Thyroid gland (tissue), 4 donors: ENCODE measurements at regions not wholly inside any gene's neighbourhood (a gene's known extent, or its start where the extent isn't known, plus 50 kb on each side); places are given as distances from the start of the nearest gene placed in this dataset.

Source experiments
- DNase-seq, 2 donors: peaks; one replicate each; pipeline ENCODE4 v3.0.0-alpha.2; 2019
- H3K27ac ChIP-seq, 3 donors: fragments of 200-600 bp; sonication (generic); 1 replicate in 2 of 3; 2 replicates in 1 of 3; pipeline ENCODE4 v1.5.1; 2016 to 2019; ENCODE audit warnings: mild to moderate bottlenecking in 1 of 3, moderate library complexity in 1 of 3
- H3K27me3 ChIP-seq: fragments of 200-600 bp; sonication (generic); one replicate; pipeline ENCODE4 v1.5.1; 2019
- H3K36me3 ChIP-seq, 2 donors: fragments of 200-600 bp; sonication (generic); one replicate each; pipeline ENCODE4 v1.5.1; 2016 to 2019
- H3K4me1 ChIP-seq, 2 donors: fragments of 200-600 bp; sonication (generic); one replicate each; pipeline ENCODE4 v1.5.1; 2017 to 2019
- H3K4me3 ChIP-seq, 3 donors: fragments of 200-600 bp; sonication (generic); replicated peaks in 1 of 3; 1 replicate in 2 of 3; 2 replicates in 1 of 3; pipeline ENCODE4 v1.5.1; 2016; ENCODE audit warnings: mild to moderate bottlenecking in 1 of 3
- H3K9me3 ChIP-seq: fragments of 200-600 bp; sonication (generic); one replicate; pipeline ENCODE4 v1.5.1; 2017
- CTCF ChIP-seq, 6 experiments: fragments of 200-600 bp in 3 of 6; fragments of 450-650 bp in 3 of 6; sonication (generic) in 3 of 6; IDR thresholded peaks; one replicate each; pipeline ENCODE4 v1.5.1; 2016 to 2019; ENCODE audit warnings: antibody characterized with exemption in 6 of 6, mild to moderate bottlenecking in 2 of 6, inconsistent platforms in 1 of 6, moderate library complexity in 1 of 6
- POLR2A ChIP-seq, 2 donors: fragments of 450-650 bp; IDR thresholded peaks; one replicate each; pipeline ENCODE4 v1.6.1; 2017; ENCODE audit warnings: antibody characterized with exemption in 2 of 2, mild to moderate bottlenecking in 2 of 2, moderate library complexity in 1 of 2
- WGBS, 2 donors: methylation state at CpG; one replicate each; pipeline ENCODE4 v1.1.5; 2017; 5-methylcytosine and 5-hydroxymethylcytosine counted together
- intact Hi-C: fragments of 100-400 bp; cut with DNase I; formaldehyde crosslinking; loops from one replicate; pipeline ENCODE4 v1.15.1; 2023

- no peaks in the 10 kb centered on the region for H3K27me3 ChIP-seq
- intact Hi-C loops = no loop called here
- H3K4me3 ChIP-seq = no peak overlapping the region
- TF ChIP-seq POLR2A (IDR thresholded peaks at IDR 0.05) (no peak), CTCF (IDR thresholded peaks at IDR 0.05) (no peak)
- no peaks in the 10 kb centered on the region for H3K9me3 ChIP-seq
- H3K4me1 ChIP-seq = peaks cover 0 to 12% of the 10 kb centered on the region in 2 donors
- no peak overlapping the region for H3K27ac ChIP-seq
- H3K36me3 ChIP-seq = no peaks in the 10 kb centered on the region
- DNase-seq = no peak
These were observed 164.2 kb downstream of the DLEU7 start for GRCh38 chr13:50679321-50679720.

- no peak overlapping the region for H3K27ac ChIP-seq
These were observed 161.5 kb downstream of the DLEU7 start for GRCh38 chr13:50682002-50682401.

GRCh38 chr13:50682966-50683365, 160.5 kb downstream of the DLEU7 start:
- Histone ChIP-seq H3K36me3 (no peaks in the 10 kb centered on the region), H3K4me3 (no peak overlapping the region), H3K4me1 (peaks cover 4 to 15% of the 10 kb centered on the region in 2 donors), H3K27me3 (no peaks in the 10 kb centered on the region), H3K27ac (no peak overlapping the region), H3K9me3 (no peaks in the 10 kb centered on the region)
- no peak for TF ChIP-seq POLR2A (IDR thresholded peaks at IDR 0.05)
- TF ChIP-seq CTCF (IDR thresholded peaks at IDR 0.05) = no peak
- intact Hi-C loops = no loop called here
- 73 to 75% methylated on average over 2 of the region's 2 CpGs for WGBS, 2 donors
- DNase-seq = no peak

More at GRCh38 chr13:50682002-50682401, 161.5 kb downstream of the DLEU7 start:
- H3K27me3 ChIP-seq = no peaks in the 10 kb centered on the region
- peaks cover 4 to 17% of the 10 kb centered on the region in 2 donors for H3K4me1 ChIP-seq
- TF ChIP-seq POLR2A (IDR thresholded peaks at IDR 0.05) (no peak), CTCF (IDR thresholded peaks at IDR 0.05) (no peak)
- intact Hi-C loops = no loop called here
- H3K4me3 ChIP-seq = no peak overlapping the region
- DNase-seq = no peak
- H3K9me3 ChIP-seq = no peaks in the 10 kb centered on the region
- no peaks in the 10 kb centered on the region for H3K36me3 ChIP-seq

- Histone ChIP-seq H3K4me1 (peaks cover 4 to 15% of the 10 kb centered on the region in 2 donors), H3K27ac (no peak overlapping the region), H3K27me3 (no peaks in the 10 kb centered on the region), H3K36me3 (no peaks in the 10 kb centered on the region), H3K4me3 (no peak overlapping the region), H3K9me3 (no peaks in the 10 kb centered on the region)
- WGBS, 2 donors = 78 to 82% methylated on average over 3 of the region's 3 CpGs
- TF ChIP-seq CTCF (IDR thresholded peaks at IDR 0.05) (no peak), POLR2A (IDR thresholded peaks at IDR 0.05) (no peak)
- DNase-seq = no peak
- intact Hi-C loops = no loop called here
These were observed 159.1 kb downstream of the DLEU7 start for GRCh38 chr13:50684366-50684765.

GRCh38 chr13:50685491-50685890, 158.0 kb downstream of the DLEU7 start:
- intact Hi-C loops = no loop called here
- H3K4me3 ChIP-seq = no peak overlapping the region
- TF ChIP-seq POLR2A (IDR thresholded peaks at IDR 0.05) = no peak
- no peak for TF ChIP-seq CTCF (IDR thresholded peaks at IDR 0.05)
- peak; percentile 81 to 87 for DNase-seq
- 22 to 25% methylated on average over 3 of the region's 3 CpGs for WGBS, 2 donors
- H3K9me3 ChIP-seq = no peaks in the 10 kb centered on the region
- H3K4me1 ChIP-seq = peaks cover 4 to 15% of the 10 kb centered on the region in 2 donors
- peak overlapping the region in 2 of 3 donors; percentile 35 to 36 for H3K27ac ChIP-seq
- no peaks in the 10 kb centered on the region for H3K27me3 ChIP-seq
- H3K36me3 ChIP-seq = no peaks in the 10 kb centered on the region
